SK-N-SH (cell line): ENCODE measurements at regions not wholly inside any gene's neighbourhood (a gene's known extent, or its start where the extent isn't known, plus 50 kb on each side); places are given as distances from the start of the nearest gene placed in this dataset.

Source experiments
- CTCF ChIA-PET: fragments of 300-600, 350-600 bp; formaldehyde crosslinking; extraction: SDS; loops from one replicate; lab custom pipeline; 2021; lab: Yijun Ruan, JAX
- POLR2A ChIA-PET: fragments of 350-600 bp; sonication (Branson Sonifier 250); formaldehyde crosslinking; extraction: SDS; loops from one replicate; lab custom pipeline; 2020; ENCODE audit warnings: antibody characterized with exemption, inconsistent platforms; lab: Yijun Ruan, JAX
- DNase-seq: peaks from one replicate; pipeline ENCODE4 v3.0.0; 2012
- H2AFZ ChIP-seq: fragments of 200-600 bp; sonication (generic); 2 replicates; pipeline ENCODE4 v1.8.1; 2016; ENCODE audit warnings: antibody characterized with exemption, mild to moderate bottlenecking, low read depth
- H3F3A ChIP-seq: fragments of 200-600 bp; sonication (generic); replicated peaks from 2 replicates; pipeline ENCODE3; 2016; ENCODE audit warnings: antibody characterized with exemption, mild to moderate bottlenecking; ENCODE audit not compliant: insufficient read depth
- H3K27ac ChIP-seq, 2 experiments: fragments of 200-500 bp in 1 of 2; fragments of 200-600 bp in 1 of 2; sonication (Bioruptor generic) in 1 of 2; sonication (generic), shearing (Covaris generic) in 1 of 2; 2 replicates each; pipeline versions ENCODE4 v1.5.1 to v1.6.1; 2014 to 2016; ENCODE audit warnings: low read depth in 2 of 2, inconsistent platforms in 1 of 2, low read length in 1 of 2, mild to moderate bottlenecking in 1 of 2, mixed read lengths in 1 of 2
- H3K27me3 ChIP-seq: fragments of 200-600 bp; sonication (generic), shearing (Covaris generic); 2 replicates; pipeline ENCODE4 v1.6.1; 2016; ENCODE audit warnings: mixed run types; ENCODE audit not compliant: insufficient read depth
- H3K36me3 ChIP-seq, 2 experiments: fragments of 200-500 bp in 1 of 2; fragments of 200-600 bp in 1 of 2; sonication (Bioruptor generic) in 1 of 2; sonication (generic) in 1 of 2; replicated peaks in 1 of 2; 2 replicates each; pipeline versions ENCODE3 to v1.5.1; 2014 to 2016; ENCODE audit warnings: low read length in 1 of 2, mild to moderate bottlenecking in 1 of 2; ENCODE audit not compliant: insufficient read depth in 2 of 2, control insufficient read depth in 1 of 2
- H3K4me1 ChIP-seq, 2 experiments: fragments of 200-500 bp in 1 of 2; fragments of 200-600 bp in 1 of 2; sonication (Bioruptor generic) in 1 of 2; sonication (generic), shearing (Covaris generic) in 1 of 2; 2 replicates each; pipeline versions ENCODE4 v1.5.1 to v1.6.1; 2014 to 2016; ENCODE audit warnings: low read depth in 1 of 2, low read length in 1 of 2, mixed run types in 1 of 2; ENCODE audit not compliant: insufficient read depth in 2 of 2, control insufficient read depth in 1 of 2
- H3K4me2 ChIP-seq: fragments of 200-600 bp; sonication (generic), shearing (Covaris generic); 2 replicates; pipeline ENCODE4 v1.6.1; 2017; ENCODE audit warnings: mixed run types
- H3K4me3 ChIP-seq, 2 experiments: fragments of 200-500 bp in 1 of 2; fragments of 200-600 bp in 1 of 2; sonication (Bioruptor generic) in 1 of 2; sonication (generic), shearing (Covaris generic) in 1 of 2; 2 replicates each; pipeline versions ENCODE4 v1.5.1 to v1.8.1; 2014 to 2016; ENCODE audit warnings: low read depth in 2 of 2, inconsistent platforms in 1 of 2, low read length in 1 of 2, mild to moderate bottlenecking in 1 of 2, mixed read lengths in 1 of 2, moderate library complexity in 1 of 2
- H3K79me2 ChIP-seq: fragments of 200-600 bp; sonication (generic); 2 replicates; pipeline ENCODE4 v1.8.1; 2017; ENCODE audit warnings: mild to moderate bottlenecking; ENCODE audit not compliant: insufficient read depth
- H3K9ac ChIP-seq: fragments of 200-600 bp; sonication (generic); 2 replicates; pipeline ENCODE4 v1.6.1; 2017; ENCODE audit warnings: mixed run types
- H3K9me2 ChIP-seq: fragments of 200-600 bp; sonication (generic); 2 replicates; pipeline ENCODE4 v1.6.1; 2017; ENCODE audit warnings: mixed run types
- H3K9me3 ChIP-seq: fragments of 200-600 bp; sonication (generic); 2 replicates; pipeline ENCODE4 v1.6.1; 2017; ENCODE audit warnings: mixed run types, mild to moderate bottlenecking, moderate library complexity
- H4K20me1 ChIP-seq: fragments of 200-600 bp; sonication (generic); 2 replicates; pipeline ENCODE4 v1.6.1; 2017; ENCODE audit warnings: mild to moderate bottlenecking, mixed run types; ENCODE audit not compliant: insufficient read depth
- CTCF ChIP-seq: fragments of 200-600 bp; sonication (generic); IDR thresholded peaks from 2 replicates; pipeline ENCODE4 v1.6.1; 2017; ENCODE audit warnings: antibody characterized with exemption, mild to moderate bottlenecking, moderate library complexity
- IRF3 ChIP-seq: fragments of 150-350 bp; IDR thresholded peaks from 2 replicates; pipeline ENCODE4 v1.6.1; 2016; ENCODE audit warnings: mild to moderate bottlenecking, low read depth, low read length
- NFIC ChIP-seq: IDR thresholded peaks from 2 replicates; pipeline ENCODE4 v1.4.0; 2012; ENCODE audit warnings: borderline replicate concordance
- POLR2AphosphoS5 ChIP-seq: IDR thresholded peaks from 2 replicates; pipeline ENCODE4 v1.6.1; 2012; ENCODE audit warnings: low read depth, low read length
- RXRA ChIP-seq: IDR thresholded peaks from 2 replicates; pipeline ENCODE4 v1.4.0; 2012; ENCODE audit warnings: low read depth, mild to moderate bottlenecking, borderline replicate concordance
- SMC3 ChIP-seq: IDR thresholded peaks from 2 replicates; pipeline ENCODE4 v1.6.1; 2012; ENCODE audit warnings: low read depth, low read length, improper control_type of control experiment
- TEAD4 ChIP-seq: IDR thresholded peaks from 2 replicates; pipeline ENCODE4 v1.4.0; 2012; ENCODE audit warnings: mild to moderate bottlenecking, borderline replicate concordance; ENCODE audit not compliant: insufficient read depth
- USF2 ChIP-seq: fragments of 150-350 bp; IDR thresholded peaks from 2 replicates; pipeline ENCODE4 v1.6.1; 2017; ENCODE audit warnings: antibody characterized with exemption, low read length, low read depth, borderline replicate concordance
- YY1 ChIP-seq: IDR thresholded peaks from 2 replicates; pipeline ENCODE4 v1.4.0; 2012; ENCODE audit warnings: low read depth, mild to moderate bottlenecking
- WGBS: methylation state at CpG from one replicate; pipeline ENCODE4 v1.1.6; 2017; ENCODE audit warnings: low lambda C conversion rate; 5-methylcytosine and 5-hydroxymethylcytosine counted together

- no peak for TF ChIP-seq TEAD4
- no peak for TF ChIP-seq IRF3
- TF ChIP-seq RXRA: no peak
- TF ChIP-seq USF2: no peak
- TF ChIP-seq YY1: no peak
These were observed 74.3 kb upstream of the SALL3 start (continued) for GRCh38 chr18:78905334-78905733.

GRCh38 chr18:78906066-78906465, 73.6 kb upstream of the SALL3 start:
- CTCF ChIA-PET: interaction anchor here (0.8 kb wide), 1 partner anchor 30 kb away, joined by 3 read pairs; no protein-coding TSS in a partner anchor

More at GRCh38 chr18:78906066-78906465, 73.6 kb upstream of the SALL3 start:
- no peak for DNase-seq
- Histone ChIP-seq H3F3A (no peaks in the 10 kb centered on the region), H3K4me3 (no peak overlapping the region), H3K9ac (no peak overlapping the region), H3K9me2 (no peaks in the 10 kb centered on the region), H3K27me3 (peaks cover 32% of the 10 kb centered on the region; the same call in 1 of the 2 replicates), H3K27ac (no peak overlapping the region), H3K4me2 (no peak overlapping the region), H3K79me2 (no peaks in the 10 kb centered on the region), H3K4me1 (no peaks in the 10 kb centered on the region), H2AFZ (no peak overlapping the region), H3K36me3 (no peaks in the 10 kb centered on the region), H4K20me1 (no peaks in the 10 kb centered on the region), H3K9me3 (no peaks in the 10 kb centered on the region)
- 7% methylated on average over 4 of the region's 16 CpGs for WGBS
- no peak for TF ChIP-seq NFIC
- TF ChIP-seq SMC3: no peak
- TF ChIP-seq YY1: no peak
- no peak for TF ChIP-seq POLR2AphosphoS5
- no peak for TF ChIP-seq USF2
- no peak for TF ChIP-seq TEAD4
- TF ChIP-seq CTCF: no peak
- POLR2A ChIA-PET: no interaction called here
